HepG2 (cell line): ENCODE measurements at regions not wholly inside any gene's neighbourhood (a gene's known extent, or its start where the extent isn't known, plus 50 kb on each side); places are given as distances from the start of the nearest gene placed in this dataset.
"Not testable (repeated sequence)": the region's sequence is repeated elsewhere in the genome, so short reads cannot be mapped to it uniquely, and the experiment has no call there.

ENCODE experiments used
- FOXA1 ChIP-seq, 2 experiments: fragments of 450-650 bp in 1 of 2; sonication (generic) in 1 of 2; formaldehyde crosslinking in 1 of 2; IDR thresholded peaks; 2 replicates each; pipeline versions ENCODE4 v1.4.0 to v1.6.1; 2016 to 2020; ENCODE audit warnings: missing genetic modification reagents in 1 of 2
- GABPA ChIP-seq, 2 experiments: IDR thresholded peaks; 2 replicates each; pipeline ENCODE4 v1.6.1; 2011 to 2016; ENCODE audit warnings: low read depth in 2 of 2, low read length in 1 of 2, missing biosample characterization in 1 of 2, missing genetic modification characterization in 1 of 2
- RBM39 ChIP-seq: fragments of 200-400 bp; formaldehyde crosslinking; IDR thresholded peaks from one replicate; pipeline ENCODE4 v1.6.1; 2018; ENCODE audit warnings: antibody characterized with exemption, mild to moderate bottlenecking, low read depth, low read length; ENCODE audit not compliant: poor library complexity, severe bottlenecking
- RNF2 ChIP-seq: fragments of 450-650 bp; conservative IDR thresholded peaks from 2 replicates; pipeline ENCODE4 v1.6.1; 2016; ENCODE audit warnings: low read depth
- RXRA ChIP-seq: sonication (generic); formaldehyde crosslinking; IDR thresholded peaks from 2 replicates; pipeline ENCODE4 v1.5.1; 2020; ENCODE audit warnings: missing genetic modification reagents
- SMARCC2 ChIP-seq: fragments of 450-650 bp; IDR thresholded peaks from 2 replicates; pipeline ENCODE4 v1.6.1; 2017; ENCODE audit warnings: antibody characterized with exemption, mild to moderate bottlenecking
- STAG1 ChIP-seq: sonication (generic); formaldehyde crosslinking; IDR thresholded peaks from 2 replicates; pipeline ENCODE4 v1.4.0; 2020; ENCODE audit warnings: missing genetic modification reagents
- ZNF230 ChIP-seq: sonication (generic); formaldehyde crosslinking; IDR thresholded peaks from 2 replicates; pipeline ENCODE4 v1.4.0; 2020; ENCODE audit warnings: mild to moderate bottlenecking, missing genetic modification reagents
- ZNF501 ChIP-seq: sonication (generic); formaldehyde crosslinking; IDR thresholded peaks from 2 replicates; pipeline ENCODE4 v1.5.1; 2020; ENCODE audit warnings: mild to moderate bottlenecking, moderate library complexity, missing genetic modification reagents
- TF ChIP-seq, protein P1 (sequence below): sonication (generic); formaldehyde crosslinking; IDR thresholded peaks from 2 replicates; pipeline ENCODE4 v1.8.1; 2022; ENCODE audit warnings: mild to moderate bottlenecking, missing genetic modification reagents

- TF ChIP-seq FOXA1 (IDR thresholded peaks at IDR 0.05); FOXA1 (CRISPR knock-in tag; IDR thresholded peaks at IDR 0.05); STAG1 (CRISPR knock-in tag); SMARCC2; GABPA (IDR thresholded peaks at IDR 0.05; ENCODE audit: low read depth, low read length); GABPA (CRISPR knock-in tag; IDR thresholded peaks at IDR 0.05; ENCODE audit: low read depth); RXRA (CRISPR knock-in tag); ZNF230 (CRISPR knock-in tag); RBM39; RNF2; ZNF501 (CRISPR knock-in tag): not testable (repeated sequence)
- TF ChIP-seq, protein P1, sequence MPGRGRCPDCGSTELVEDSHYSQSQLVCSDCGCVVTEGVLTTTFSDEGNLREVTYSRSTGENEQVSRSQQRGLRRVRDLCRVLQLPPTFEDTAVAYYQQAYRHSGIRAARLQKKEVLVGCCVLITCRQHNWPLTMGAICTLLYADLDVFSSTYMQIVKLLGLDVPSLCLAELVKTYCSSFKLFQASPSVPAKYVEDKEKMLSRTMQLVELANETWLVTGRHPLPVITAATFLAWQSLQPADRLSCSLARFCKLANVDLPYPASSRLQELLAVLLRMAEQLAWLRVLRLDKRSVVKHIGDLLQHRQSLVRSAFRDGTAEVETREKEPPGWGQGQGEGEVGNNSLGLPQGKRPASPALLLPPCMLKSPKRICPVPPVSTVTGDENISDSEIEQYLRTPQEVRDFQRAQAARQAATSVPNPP (CRISPR knock-in tag): not testable (repeated sequence)
These were observed 629.2 kb upstream of the PABPC4L start for GRCh38 chr4:134830741-134831140.
